GM23338 (cell line): ENCODE measurements at regions not wholly inside any gene's neighbourhood (a gene's known extent, or its start where the extent isn't known, plus 50 kb on each side); places are given as distances from the start of the nearest gene placed in this dataset.

Source experiments
- ATAC-seq: fragments of 200-7000 bp; cut with Tn5 transposase; 3 replicates; pipeline ENCODE4 v1.9.1; 2020
- DNase-seq: peaks from one replicate; pipeline ENCODE4 v3.0.0-alpha.2; 2015; ENCODE audit warnings: low spot score
- H2AFZ ChIP-seq: fragments of 200-600 bp; sonication (generic); 2 replicates; pipeline ENCODE4 v1.8.0; 2016; ENCODE audit warnings: antibody characterized with exemption, mild to moderate bottlenecking, moderate library complexity
- H3F3A ChIP-seq: fragments of 200-600 bp; sonication (generic); replicated peaks from 2 replicates; pipeline ENCODE4 v1.8.0; 2017; ENCODE audit warnings: antibody characterized with exemption, mixed run types, low read depth
- H3K27ac ChIP-seq: fragments of 200-600 bp; sonication (generic); 2 replicates; pipeline ENCODE4 v1.6.1; 2016; ENCODE audit warnings: low read depth
- H3K27me3 ChIP-seq: fragments of 200-600 bp; sonication (generic); 2 replicates; pipeline ENCODE4 v1.8.0; 2016; ENCODE audit warnings: mild to moderate bottlenecking, mixed run types, moderate library complexity; ENCODE audit not compliant: insufficient read depth
- H3K36me3 ChIP-seq: fragments of 200-600 bp; sonication (generic); 2 replicates; pipeline ENCODE4 v1.8.0; 2016; ENCODE audit warnings: mild to moderate bottlenecking; ENCODE audit not compliant: insufficient read depth
- H3K4me1 ChIP-seq: fragments of 200-600 bp; sonication (generic); 2 replicates; pipeline ENCODE4 v1.8.0; 2016; ENCODE audit warnings: mild to moderate bottlenecking, moderate library complexity; ENCODE audit not compliant: insufficient read depth
- H3K4me2 ChIP-seq: fragments of 200-600 bp; sonication (generic); 2 replicates; pipeline ENCODE4 v1.7.1; 2017; ENCODE audit warnings: mixed run types
- H3K4me3 ChIP-seq: fragments of 200-600 bp; sonication (generic); 2 replicates; pipeline ENCODE4 v1.6.1; 2016; ENCODE audit warnings: mixed run types
- H3K79me2 ChIP-seq: fragments of 200-600 bp; sonication (generic); replicated peaks from 2 replicates; pipeline ENCODE4 v1.8.0; 2017; ENCODE audit warnings: mild to moderate bottlenecking; ENCODE audit not compliant: insufficient read depth
- H3K9me2 ChIP-seq: fragments of 200-600 bp; sonication (generic); 2 replicates; pipeline ENCODE4 v1.8.0; 2017; ENCODE audit not compliant: insufficient read depth
- H4K20me1 ChIP-seq: fragments of 200-600 bp; sonication (generic); replicated peaks from 2 replicates; pipeline ENCODE4 v1.8.0; 2017; ENCODE audit warnings: mild to moderate bottlenecking; ENCODE audit not compliant: insufficient read depth
- H3K27ac Mint-ChIP-seq: 2 replicates; pipeline ENCODE4 v1.8.0; 2020; ENCODE audit warnings: inconsistent platforms, mild to moderate bottlenecking, moderate library complexity, mixed read lengths
- H3K27me3 Mint-ChIP-seq: 3 replicates; pipeline ENCODE4 v1.8.0; 2022; ENCODE audit warnings: low read depth, mild to moderate bottlenecking, moderate library complexity, mixed read lengths, inconsistent platforms; ENCODE audit not compliant: insufficient read depth, poor library complexity
- H3K36me3 Mint-ChIP-seq: 3 replicates; pipeline ENCODE4 v1.8.0; 2021; ENCODE audit warnings: low read depth, mild to moderate bottlenecking, inconsistent platforms, moderate library complexity, mixed read lengths
- H3K4me1 Mint-ChIP-seq: 3 replicates; pipeline ENCODE4 v1.8.0; 2020; ENCODE audit warnings: mild to moderate bottlenecking, inconsistent platforms, mixed read lengths
- H3K4me3 Mint-ChIP-seq: 3 replicates; pipeline ENCODE4 v1.8.0; 2021; ENCODE audit warnings: moderate library complexity, mild to moderate bottlenecking, inconsistent platforms, mixed read lengths
- H3K9me3 Mint-ChIP-seq: 3 replicates; pipeline ENCODE4 v1.8.0; 2020; ENCODE audit warnings: moderate library complexity, mild to moderate bottlenecking, inconsistent platforms, mixed read lengths
- CREB1 ChIP-seq: fragments of 250-450 bp; sonication (Bioruptor Pico); IDR thresholded peaks from 2 replicates; pipeline ENCODE4 v1.5.0; 2020; ENCODE audit warnings: low read depth, mild to moderate bottlenecking, moderate library complexity
- EZH2 ChIP-seq: fragments of 200-600 bp; sonication (generic); IDR thresholded peaks from one replicate; pipeline ENCODE4 v1.8.0; 2017; ENCODE audit warnings: antibody characterized with exemption, mild to moderate bottlenecking, low read depth; ENCODE audit not compliant: unreplicated experiment
- EZH2phosphoT487 ChIP-seq: fragments of 200-600 bp; sonication (generic); IDR thresholded peaks from one replicate; pipeline ENCODE4 v1.8.1; 2018; ENCODE audit warnings: antibody characterized with exemption; ENCODE audit not compliant: unreplicated experiment
- JUNB ChIP-seq: IDR thresholded peaks from one replicate; pipeline ENCODE4 v1.6.1; 2016; ENCODE audit warnings: antibody characterized with exemption; ENCODE audit not compliant: unreplicated experiment
- NANOG ChIP-seq: IDR thresholded peaks from 2 replicates; pipeline ENCODE4 v1.6.1; 2016; ENCODE audit warnings: antibody characterized with exemption, borderline replicate concordance
- POLR2AphosphoS5 ChIP-seq: IDR thresholded peaks from 2 replicates; pipeline ENCODE4 v1.6.1; 2016; ENCODE audit warnings: antibody characterized with exemption, low read depth
- STAT1 ChIP-seq: IDR thresholded peaks from one replicate; pipeline ENCODE4 v1.6.1; 2016; ENCODE audit warnings: antibody characterized with exemption; ENCODE audit not compliant: unreplicated experiment
- ZNF114 ChIP-seq: fragments of 250-450 bp; sonication (Bioruptor Pico); IDR thresholded peaks from 2 replicates; pipeline ENCODE4 v1.5.0; 2020; ENCODE audit warnings: mild to moderate bottlenecking, moderate library complexity
- ZNF331 ChIP-seq: fragments of 250-450 bp; sonication (Bioruptor Pico); IDR thresholded peaks from 2 replicates; pipeline ENCODE4 v1.5.0; 2020; ENCODE audit warnings: low read depth, mild to moderate bottlenecking, moderate library complexity
- TF ChIP-seq, protein P1 (sequence below), 2 experiments: fragments of 200-600 bp in 1 of 2; sonication (generic) in 1 of 2; conservative IDR thresholded peaks; 2 replicates each; pipeline versions ENCODE4 v1.5.1 to v1.6.1; 2016 to 2017; ENCODE audit warnings: antibody characterized with exemption in 2 of 2, low read depth in 2 of 2, mild to moderate bottlenecking in 2 of 2, moderate library complexity in 1 of 2
- TF ChIP-seq, protein P2 (sequence below): fragments of 250-450 bp; sonication (Bioruptor Pico); IDR thresholded peaks from 2 replicates; pipeline ENCODE4 v1.5.0; 2020; ENCODE audit warnings: mild to moderate bottlenecking, moderate library complexity
- TF ChIP-seq, protein P3 (sequence below): IDR thresholded peaks from one replicate; pipeline ENCODE4 v1.6.1; 2018; ENCODE audit warnings: antibody characterized with exemption; ENCODE audit not compliant: unreplicated experiment

DNA sequence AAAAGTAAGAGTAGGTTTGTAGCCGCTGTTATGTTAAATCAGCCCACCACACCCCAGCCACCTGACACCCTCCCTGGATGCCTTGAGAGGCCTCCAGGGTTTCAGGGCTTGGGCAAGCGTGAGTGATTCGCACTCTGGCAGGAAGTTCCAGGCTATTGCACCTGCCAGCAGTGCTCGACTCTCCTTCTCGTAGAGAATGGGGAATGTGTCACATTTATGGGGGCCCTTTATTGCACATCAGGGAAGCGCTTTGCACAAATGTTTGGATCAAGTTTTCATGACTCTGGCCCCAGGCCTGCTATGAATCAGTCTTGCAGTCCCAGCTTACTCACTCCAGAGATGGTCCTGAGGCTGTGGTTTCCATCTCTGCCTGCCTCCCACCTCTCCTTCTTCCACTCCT, 66.1 kb upstream of the ADRA1B start (continued):
- TF ChIP-seq, protein P1, sequence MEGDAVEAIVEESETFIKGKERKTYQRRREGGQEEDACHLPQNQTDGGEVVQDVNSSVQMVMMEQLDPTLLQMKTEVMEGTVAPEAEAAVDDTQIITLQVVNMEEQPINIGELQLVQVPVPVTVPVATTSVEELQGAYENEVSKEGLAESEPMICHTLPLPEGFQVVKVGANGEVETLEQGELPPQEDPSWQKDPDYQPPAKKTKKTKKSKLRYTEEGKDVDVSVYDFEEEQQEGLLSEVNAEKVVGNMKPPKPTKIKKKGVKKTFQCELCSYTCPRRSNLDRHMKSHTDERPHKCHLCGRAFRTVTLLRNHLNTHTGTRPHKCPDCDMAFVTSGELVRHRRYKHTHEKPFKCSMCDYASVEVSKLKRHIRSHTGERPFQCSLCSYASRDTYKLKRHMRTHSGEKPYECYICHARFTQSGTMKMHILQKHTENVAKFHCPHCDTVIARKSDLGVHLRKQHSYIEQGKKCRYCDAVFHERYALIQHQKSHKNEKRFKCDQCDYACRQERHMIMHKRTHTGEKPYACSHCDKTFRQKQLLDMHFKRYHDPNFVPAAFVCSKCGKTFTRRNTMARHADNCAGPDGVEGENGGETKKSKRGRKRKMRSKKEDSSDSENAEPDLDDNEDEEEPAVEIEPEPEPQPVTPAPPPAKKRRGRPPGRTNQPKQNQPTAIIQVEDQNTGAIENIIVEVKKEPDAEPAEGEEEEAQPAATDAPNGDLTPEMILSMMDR (conservative IDR thresholded peaks at IDR 0.05; ENCODE audit: low read depth in 2 of 2), result no peak
- no peak for TF ChIP-seq EZH2phosphoT487

DNA sequence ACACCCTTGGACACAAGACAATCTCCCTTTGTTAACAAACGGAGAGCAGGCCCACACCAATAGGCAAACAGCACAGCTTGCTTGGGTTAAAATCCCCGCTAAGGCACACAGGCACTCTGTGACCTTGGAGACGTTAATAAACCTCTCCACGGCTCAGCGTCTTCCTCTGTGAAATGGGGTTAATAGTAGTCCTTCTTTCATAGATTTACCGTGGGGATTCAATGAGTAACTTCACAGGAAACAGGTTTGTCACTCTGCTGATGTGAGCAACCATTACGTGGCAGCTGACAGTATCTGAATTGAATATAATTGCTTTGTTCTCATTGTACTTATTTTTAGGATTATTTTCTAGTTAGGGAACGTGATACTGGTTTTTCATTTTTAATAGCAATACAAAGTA, 65.2 kb upstream of the ADRA1B start:
- H3K4me3 Mint-ChIP-seq, result no peak overlapping the region
- H3K79me2 ChIP-seq, result no peaks in the 10 kb centered on the region
- H3K27ac Mint-ChIP-seq, result no peak overlapping the region
- H3K9me2 ChIP-seq, result no peaks in the 10 kb centered on the region
- no peak overlapping the region for H3K4me3 ChIP-seq
- H3K4me2 ChIP-seq, result no peak overlapping the region
- no peaks in the 10 kb centered on the region for H3K27me3 ChIP-seq
- no peaks in the 10 kb centered on the region for H3F3A ChIP-seq
- H3K4me1 ChIP-seq, result no peaks in the 10 kb centered on the region
- peaks cover 6% of the 10 kb centered on the region; the same call in 1 of the 3 replicates for H3K9me3 Mint-ChIP-seq
- H3K27me3 Mint-ChIP-seq, result peaks cover 2% of the 10 kb centered on the region
- H3K36me3 Mint-ChIP-seq, result no peaks in the 10 kb centered on the region
- ATAC-seq (no peak), DNase-seq (no peak)
- H3K27ac ChIP-seq, result no peak overlapping the region
- 0 out of 3 replicates have a peak, but pooled peaks cover 4% of the 10 kb centered on the region for H3K4me1 Mint-ChIP-seq
- H4K20me1 ChIP-seq, result no peaks in the 10 kb centered on the region
- no peaks in the 10 kb centered on the region for H3K36me3 ChIP-seq
- no peak overlapping the region for H2AFZ ChIP-seq
- TF ChIP-seq, protein P2, sequence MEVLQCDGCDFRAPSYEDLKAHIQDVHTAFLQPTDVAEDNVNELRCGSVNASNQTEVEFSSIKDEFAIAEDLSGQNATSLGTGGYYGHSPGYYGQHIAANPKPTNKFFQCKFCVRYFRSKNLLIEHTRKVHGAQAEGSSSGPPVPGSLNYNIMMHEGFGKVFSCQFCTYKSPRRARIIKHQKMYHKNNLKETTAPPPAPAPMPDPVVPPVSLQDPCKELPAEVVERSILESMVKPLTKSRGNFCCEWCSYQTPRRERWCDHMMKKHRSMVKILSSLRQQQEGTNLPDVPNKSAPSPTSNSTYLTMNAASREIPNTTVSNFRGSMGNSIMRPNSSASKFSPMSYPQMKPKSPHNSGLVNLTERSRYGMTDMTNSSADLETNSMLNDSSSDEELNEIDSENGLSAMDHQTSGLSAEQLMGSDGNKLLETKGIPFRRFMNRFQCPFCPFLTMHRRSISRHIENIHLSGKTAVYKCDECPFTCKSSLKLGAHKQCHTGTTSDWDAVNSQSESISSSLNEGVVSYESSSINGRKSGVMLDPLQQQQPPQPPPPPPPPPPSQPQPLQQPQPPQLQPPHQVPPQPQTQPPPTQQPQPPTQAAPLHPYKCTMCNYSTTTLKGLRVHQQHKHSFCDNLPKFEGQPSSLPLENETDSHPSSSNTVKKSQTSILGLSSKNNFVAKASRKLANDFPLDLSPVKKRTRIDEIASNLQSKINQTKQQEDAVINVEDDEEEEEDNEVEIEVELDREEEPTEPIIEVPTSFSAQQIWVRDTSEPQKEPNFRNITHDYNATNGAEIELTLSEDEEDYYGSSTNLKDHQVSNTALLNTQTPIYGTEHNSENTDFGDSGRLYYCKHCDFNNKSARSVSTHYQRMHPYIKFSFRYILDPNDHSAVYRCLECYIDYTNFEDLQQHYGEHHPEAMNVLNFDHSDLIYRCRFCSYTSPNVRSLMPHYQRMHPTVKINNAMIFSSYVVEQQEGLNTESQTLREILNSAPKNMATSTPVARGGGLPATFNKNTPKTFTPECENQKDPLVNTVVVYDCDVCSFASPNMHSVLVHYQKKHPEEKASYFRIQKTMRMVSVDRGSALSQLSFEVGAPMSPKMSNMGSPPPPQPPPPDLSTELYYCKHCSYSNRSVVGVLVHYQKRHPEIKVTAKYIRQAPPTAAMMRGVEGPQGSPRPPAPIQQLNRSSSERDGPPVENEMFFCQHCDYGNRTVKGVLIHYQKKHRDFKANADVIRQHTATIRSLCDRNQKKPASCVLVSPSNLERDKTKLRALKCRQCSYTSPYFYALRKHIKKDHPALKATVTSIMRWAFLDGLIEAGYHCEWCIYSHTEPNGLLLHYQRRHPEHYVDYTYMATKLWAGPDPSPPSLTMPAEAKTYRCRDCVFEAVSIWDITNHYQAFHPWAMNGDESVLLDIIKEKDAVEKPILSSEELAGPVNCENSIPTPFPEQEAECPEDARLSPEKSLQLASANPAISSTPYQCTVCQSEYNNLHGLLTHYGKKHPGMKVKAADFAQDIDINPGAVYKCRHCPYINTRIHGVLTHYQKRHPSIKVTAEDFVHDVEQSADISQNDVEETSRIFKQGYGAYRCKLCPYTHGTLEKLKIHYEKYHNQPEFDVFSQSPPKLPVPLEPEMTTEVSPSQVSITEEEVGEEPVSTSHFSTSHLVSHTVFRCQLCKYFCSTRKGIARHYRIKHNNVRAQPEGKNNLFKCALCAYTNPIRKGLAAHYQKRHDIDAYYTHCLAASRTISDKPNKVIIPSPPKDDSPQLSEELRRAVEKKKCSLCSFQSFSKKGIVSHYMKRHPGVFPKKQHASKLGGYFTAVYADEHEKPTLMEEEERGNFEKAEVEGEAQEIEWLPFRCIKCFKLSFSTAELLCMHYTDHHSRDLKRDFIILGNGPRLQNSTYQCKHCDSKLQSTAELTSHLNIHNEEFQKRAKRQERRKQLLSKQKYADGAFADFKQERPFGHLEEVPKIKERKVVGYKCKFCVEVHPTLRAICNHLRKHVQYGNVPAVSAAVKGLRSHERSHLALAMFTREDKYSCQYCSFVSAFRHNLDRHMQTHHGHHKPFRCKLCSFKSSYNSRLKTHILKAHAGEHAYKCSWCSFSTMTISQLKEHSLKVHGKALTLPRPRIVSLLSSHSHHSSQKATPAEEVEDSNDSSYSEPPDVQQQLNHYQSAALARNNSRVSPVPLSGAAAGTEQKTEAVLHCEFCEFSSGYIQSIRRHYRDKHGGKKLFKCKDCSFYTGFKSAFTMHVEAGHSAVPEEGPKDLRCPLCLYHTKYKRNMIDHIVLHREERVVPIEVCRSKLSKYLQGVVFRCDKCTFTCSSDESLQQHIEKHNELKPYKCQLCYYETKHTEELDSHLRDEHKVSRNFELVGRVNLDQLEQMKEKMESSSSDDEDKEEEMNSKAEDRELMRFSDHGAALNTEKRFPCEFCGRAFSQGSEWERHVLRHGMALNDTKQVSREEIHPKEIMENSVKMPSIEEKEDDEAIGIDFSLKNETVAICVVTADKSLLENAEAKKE, result no peak
- TF ChIP-seq STAT1 (no peak), ZNF114 (CRISPR knock-in tag) (no peak), EZH2phosphoT487 (no peak), NANOG (no peak), POLR2AphosphoS5 (no peak), JUNB (no peak), CREB1 (CRISPR knock-in tag) (no peak), EZH2 (no peak), ZNF331 (CRISPR knock-in tag) (no peak)
- TF ChIP-seq, protein P1 (conservative IDR thresholded peaks at IDR 0.05; ENCODE audit: low read depth in 2 of 2), result no peak
- TF ChIP-seq, protein P3, sequence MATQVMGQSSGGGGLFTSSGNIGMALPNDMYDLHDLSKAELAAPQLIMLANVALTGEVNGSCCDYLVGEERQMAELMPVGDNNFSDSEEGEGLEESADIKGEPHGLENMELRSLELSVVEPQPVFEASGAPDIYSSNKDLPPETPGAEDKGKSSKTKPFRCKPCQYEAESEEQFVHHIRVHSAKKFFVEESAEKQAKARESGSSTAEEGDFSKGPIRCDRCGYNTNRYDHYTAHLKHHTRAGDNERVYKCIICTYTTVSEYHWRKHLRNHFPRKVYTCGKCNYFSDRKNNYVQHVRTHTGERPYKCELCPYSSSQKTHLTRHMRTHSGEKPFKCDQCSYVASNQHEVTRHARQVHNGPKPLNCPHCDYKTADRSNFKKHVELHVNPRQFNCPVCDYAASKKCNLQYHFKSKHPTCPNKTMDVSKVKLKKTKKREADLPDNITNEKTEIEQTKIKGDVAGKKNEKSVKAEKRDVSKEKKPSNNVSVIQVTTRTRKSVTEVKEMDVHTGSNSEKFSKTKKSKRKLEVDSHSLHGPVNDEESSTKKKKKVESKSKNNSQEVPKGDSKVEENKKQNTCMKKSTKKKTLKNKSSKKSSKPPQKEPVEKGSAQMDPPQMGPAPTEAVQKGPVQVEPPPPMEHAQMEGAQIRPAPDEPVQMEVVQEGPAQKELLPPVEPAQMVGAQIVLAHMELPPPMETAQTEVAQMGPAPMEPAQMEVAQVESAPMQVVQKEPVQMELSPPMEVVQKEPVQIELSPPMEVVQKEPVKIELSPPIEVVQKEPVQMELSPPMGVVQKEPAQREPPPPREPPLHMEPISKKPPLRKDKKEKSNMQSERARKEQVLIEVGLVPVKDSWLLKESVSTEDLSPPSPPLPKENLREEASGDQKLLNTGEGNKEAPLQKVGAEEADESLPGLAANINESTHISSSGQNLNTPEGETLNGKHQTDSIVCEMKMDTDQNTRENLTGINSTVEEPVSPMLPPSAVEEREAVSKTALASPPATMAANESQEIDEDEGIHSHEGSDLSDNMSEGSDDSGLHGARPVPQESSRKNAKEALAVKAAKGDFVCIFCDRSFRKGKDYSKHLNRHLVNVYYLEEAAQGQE, result no peak
